DND-41 (cell line): ENCODE measurements at regions not wholly inside any gene's neighbourhood (a gene's known extent, or its start where the extent isn't known, plus 50 kb on each side); places are given as distances from the start of the nearest gene placed in this dataset.

Source experiments
- ATAC-seq: fragments of 200-7000 bp; cut with Tn5 transposase; 3 replicates; pipeline ENCODE4 v1.9.1; 2021; ENCODE audit warnings: low read depth; ENCODE audit not compliant: insufficient read depth
- DNase-seq: peaks from one replicate; pipeline ENCODE4 v3.0.0-alpha.2; 2020
- H2AFZ ChIP-seq: 2 replicates; pipeline ENCODE4 v1.6.0; 2012; ENCODE audit warnings: low read depth, low read length
- H3K27ac ChIP-seq: 2 replicates; pipeline ENCODE4 v1.5.1; 2012; ENCODE audit warnings: low read length, inconsistent platforms
- H3K27me3 ChIP-seq: fragments of 200-600 bp; sonication (generic); 2 replicates; pipeline ENCODE4 v1.6.0; 2012; ENCODE audit warnings: low read length, mild to moderate bottlenecking, inconsistent platforms; ENCODE audit not compliant: insufficient read depth, poor library complexity
- H3K36me3 ChIP-seq: 2 replicates; pipeline ENCODE4 v1.5.1; 2012; ENCODE audit warnings: low read length, inconsistent platforms; ENCODE audit not compliant: insufficient read depth
- H3K4me1 ChIP-seq: 2 replicates; pipeline ENCODE4 v1.5.1; 2012; ENCODE audit warnings: mild to moderate bottlenecking, low read length; ENCODE audit not compliant: insufficient read depth
- H3K4me2 ChIP-seq: 2 replicates; pipeline ENCODE4 v1.6.0; 2012; ENCODE audit warnings: mild to moderate bottlenecking, moderate library complexity, low read length, inconsistent platforms; ENCODE audit not compliant: insufficient read depth
- H3K4me3 ChIP-seq, 2 experiments: fragments of 200-600 bp in 1 of 2; shearing (Covaris generic) in 1 of 2; 2 replicates each; pipeline ENCODE4 v1.5.1; 2012 to 2016; ENCODE audit warnings: inconsistent platforms in 2 of 2, low read length in 2 of 2, mild to moderate bottlenecking in 2 of 2, low read depth in 1 of 2, moderate library complexity in 1 of 2
- H3K79me2 ChIP-seq: 2 replicates; pipeline ENCODE4 v1.6.0; 2012; ENCODE audit warnings: low read length, inconsistent platforms; ENCODE audit not compliant: insufficient read depth
- H3K9ac ChIP-seq: 2 replicates; pipeline ENCODE4 v1.6.0; 2012; ENCODE audit warnings: low read depth, mild to moderate bottlenecking, inconsistent platforms, low read length, moderate library complexity
- H3K9me3 ChIP-seq: 2 replicates; pipeline ENCODE4 v1.5.1; 2012; ENCODE audit warnings: low read length, moderate library complexity, mild to moderate bottlenecking, inconsistent platforms; ENCODE audit not compliant: insufficient read depth, severe bottlenecking
- H4K20me1 ChIP-seq: 2 replicates; pipeline ENCODE4 v1.6.0; 2012; ENCODE audit warnings: low read length; ENCODE audit not compliant: insufficient read depth
- CTCF ChIP-seq: IDR thresholded peaks from 2 replicates; pipeline ENCODE4 v1.5.1; 2012; ENCODE audit warnings: borderline replicate concordance, low read length, moderate library complexity, mild to moderate bottlenecking; ENCODE audit not compliant: poor library complexity, severe bottlenecking; ENCODE audit errors: extremely low read depth
- EZH2 ChIP-seq: IDR thresholded peaks from 3 replicates; pipeline ENCODE4 v1.6.1; 2012; ENCODE audit warnings: borderline replicate concordance, low read depth, mild to moderate bottlenecking, moderate library complexity, low read length, inconsistent platforms; ENCODE audit not compliant: severe bottlenecking

- Histone ChIP-seq H3K79me2 (no peaks in the 10 kb centered on the region), H3K27ac (no peak overlapping the region), H2AFZ (no peak overlapping the region), H3K9me3 (no peaks in the 10 kb centered on the region), H3K4me3 (no peak overlapping the region), H3K9ac (no peak overlapping the region), H3K27me3 (no peaks in the 10 kb centered on the region), H3K36me3 (no peaks in the 10 kb centered on the region), H3K4me2 (no peak overlapping the region), H4K20me1 (no peaks in the 10 kb centered on the region), H3K4me1 (peaks cover 22% of the 10 kb centered on the region)
- ATAC-seq (no peak), DNase-seq (no peak)
- TF ChIP-seq EZH2, result no peak
- TF ChIP-seq CTCF, result no peak
Observed at GRCh38 chr1:99445486-99445885, 181.2 kb downstream of the PLPPR4 start.

- no peak for TF ChIP-seq EZH2
- TF ChIP-seq CTCF, result no peak
- no peak for ATAC-seq
- Histone ChIP-seq H4K20me1 (no peaks in the 10 kb centered on the region), H2AFZ (no peak overlapping the region), H3K27ac (no peak overlapping the region), H3K79me2 (no peaks in the 10 kb centered on the region), H3K36me3 (no peaks in the 10 kb centered on the region), H3K9ac (no peak overlapping the region), H3K27me3 (no peaks in the 10 kb centered on the region), H3K4me3 (no peak overlapping the region), H3K4me2 (no peak overlapping the region), H3K4me1 (0 out of 2 replicates have a peak, but pooled peaks cover under 1% of the 10 kb centered on the region), H3K9me3 (no peaks in the 10 kb centered on the region)
- no peak for DNase-seq
Observed at GRCh38 chr1:99447721-99448120, 183.4 kb downstream of the PLPPR4 start.

GRCh38 chr1:99455760-99456159 is 190.2 kb upstream of the PALMD start:
- H3K4me1 ChIP-seq, result no peaks in the 10 kb centered on the region
- no peaks in the 10 kb centered on the region for H3K27me3 ChIP-seq
- DNase-seq (no peak), ATAC-seq (no peak)
- no peaks in the 10 kb centered on the region for H3K79me2 ChIP-seq
- TF ChIP-seq EZH2, result no peak
- no peaks in the 10 kb centered on the region for H4K20me1 ChIP-seq
- H3K9ac ChIP-seq, result no peak overlapping the region
- H2AFZ ChIP-seq, result no peak overlapping the region
- no peaks in the 10 kb centered on the region for H3K9me3 ChIP-seq
- no peak overlapping the region for H3K4me2 ChIP-seq
- H3K4me3 ChIP-seq, result no peak overlapping the region
- H3K36me3 ChIP-seq, result no peaks in the 10 kb centered on the region
- H3K27ac ChIP-seq, result no peak overlapping the region

- DNase-seq (no peak), ATAC-seq (no peak)
- Histone ChIP-seq H3K9me3 (no peaks in the 10 kb centered on the region), H4K20me1 (no peaks in the 10 kb centered on the region), H3K27me3 (no peaks in the 10 kb centered on the region), H3K4me1 (no peaks in the 10 kb centered on the region), H3K9ac (no peak overlapping the region), H3K27ac (no peak overlapping the region), H3K4me3 (no peak overlapping the region), H3K4me2 (no peak overlapping the region), H3K36me3 (no peaks in the 10 kb centered on the region), H2AFZ (no peak overlapping the region), H3K79me2 (no peaks in the 10 kb centered on the region)
- TF ChIP-seq CTCF, result no peak
- TF ChIP-seq EZH2, result no peak
Observed at GRCh38 chr1:99456536-99456935, 189.4 kb upstream of the PALMD start.
